ENCODE measurements at regions not wholly inside any gene's neighbourhood (a gene's known extent, or its start where the extent isn't known, plus 50 kb on each side); places are given as distances from the start of the nearest gene placed in this dataset.
"Not testable (repeated sequence)": the region's sequence is repeated elsewhere in the genome, so short reads cannot be mapped to it uniquely, and the experiment has no call there.

DNA sequence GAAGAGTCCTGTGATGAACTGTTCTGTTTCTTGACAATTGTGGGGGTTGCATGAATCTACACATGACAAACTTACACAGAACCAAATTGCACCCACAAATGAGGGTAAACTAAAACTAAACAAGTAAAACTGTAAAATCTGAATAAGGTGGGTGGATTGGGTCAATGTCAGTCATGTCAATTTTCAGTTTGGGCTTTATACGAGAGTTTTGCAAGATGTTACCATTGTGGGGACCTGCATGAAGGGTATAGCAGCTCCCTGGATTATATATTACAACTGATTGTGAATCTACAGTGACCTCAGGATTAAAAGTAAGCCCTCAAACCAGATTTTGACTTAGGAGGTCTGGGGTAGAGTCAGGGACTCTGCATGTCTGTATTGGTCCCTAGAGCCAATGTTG lies 101.5 kb upstream of the LHX5 start:
- no peak for DNase-seq

DNA sequence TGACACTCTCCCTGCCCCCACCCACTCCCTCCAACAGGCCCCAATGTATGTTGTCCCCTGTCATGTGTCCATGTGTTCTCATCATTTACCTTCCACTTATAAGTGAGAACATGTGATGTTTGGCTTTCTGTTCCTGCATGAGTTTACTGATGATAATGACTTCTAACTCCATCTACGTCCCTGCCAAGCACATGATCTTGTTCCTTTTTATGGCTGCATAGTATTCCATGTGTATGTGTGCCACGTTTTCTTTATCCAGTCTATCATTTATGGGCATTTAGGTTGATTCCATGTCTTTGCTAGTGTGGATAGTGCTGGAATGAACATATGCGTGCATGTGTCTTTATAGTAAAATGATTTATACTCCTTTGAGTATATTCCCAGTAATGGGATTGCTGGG lies 100.0 kb upstream of the LHX5 start:
- DNase-seq = no peak

DNA sequence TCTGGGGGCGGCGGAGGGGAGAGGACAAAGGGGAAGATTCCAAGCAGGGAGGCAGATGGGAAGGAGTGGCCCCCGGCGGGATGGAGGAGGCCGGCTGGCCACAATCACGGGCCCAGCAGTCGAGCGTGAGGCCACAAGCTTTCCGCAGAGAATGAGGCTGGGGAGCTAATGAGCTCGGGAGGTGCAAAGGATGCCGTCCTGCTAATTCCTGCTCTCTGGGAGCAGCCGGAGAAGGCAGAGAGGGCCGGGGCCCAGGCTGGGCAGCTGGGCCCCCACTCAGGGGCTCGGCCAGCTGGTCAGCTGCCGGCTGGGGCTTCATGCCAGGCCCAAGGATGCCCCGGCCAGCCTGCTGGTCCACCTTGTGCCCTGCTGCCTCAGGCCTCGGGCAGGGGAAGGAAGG lies 98.1 kb upstream of the LHX5 start:
- no peak for DNase-seq

GRCh38 chr12:113568021-113568420 lies 96.3 kb upstream of the LHX5 start:
- DNase-seq = no peak

DNA sequence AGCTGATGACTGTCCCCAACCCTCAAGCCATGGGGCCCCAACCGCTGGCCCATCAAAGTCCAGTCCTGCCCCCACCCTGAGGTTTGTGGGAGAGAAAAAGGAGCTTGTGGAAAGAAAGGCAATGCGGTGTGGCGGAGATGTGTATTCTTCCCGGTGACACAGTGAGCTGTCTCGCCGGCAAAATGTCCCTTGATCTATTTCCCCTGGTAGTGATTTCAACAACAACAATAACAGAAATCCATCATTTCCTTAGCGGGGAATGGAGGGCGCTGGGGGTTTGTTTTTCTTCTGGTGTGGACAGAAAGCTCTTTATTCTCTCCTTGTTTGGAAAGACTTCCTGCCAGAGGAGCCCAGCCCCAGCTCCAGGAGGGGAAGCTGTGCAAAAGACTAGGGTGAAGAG lies 93.7 kb upstream of the LHX5 start:
- DNase-seq = no peak

DNA sequence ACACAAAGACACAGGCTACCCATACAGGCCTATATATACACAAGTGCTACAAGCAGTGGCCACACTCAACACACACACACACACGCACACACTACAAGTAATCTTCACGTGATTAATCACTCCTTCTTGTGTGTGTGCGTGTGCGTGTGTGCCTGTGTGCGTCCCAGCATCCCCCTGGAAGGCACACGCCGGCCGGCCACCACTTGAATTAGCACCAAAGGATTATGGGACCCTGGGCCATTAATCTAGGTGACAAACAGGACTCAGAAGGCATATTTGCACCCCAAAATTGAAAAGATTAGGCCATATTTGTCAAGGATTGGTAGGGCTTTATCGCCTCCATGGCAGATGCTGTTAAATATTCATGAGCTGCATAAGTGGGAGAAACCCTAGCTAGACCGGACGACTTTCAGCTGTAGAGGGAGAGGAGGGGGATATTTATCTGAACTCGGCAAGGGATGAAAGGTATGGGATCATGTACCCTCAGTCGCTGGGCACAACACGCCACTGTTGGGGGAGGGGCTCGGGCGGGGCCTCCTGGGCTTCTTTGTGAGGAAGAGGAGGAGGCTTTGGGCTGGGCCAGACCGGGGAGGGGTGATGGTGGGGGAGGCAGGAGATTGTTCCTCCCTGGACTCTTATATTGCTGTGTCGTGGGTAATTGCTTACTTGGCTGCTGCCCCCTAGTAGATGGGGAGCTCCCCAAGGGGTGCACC lies 89.6 kb upstream of the LHX5 start:
- DNase-seq = no peak

DNA sequence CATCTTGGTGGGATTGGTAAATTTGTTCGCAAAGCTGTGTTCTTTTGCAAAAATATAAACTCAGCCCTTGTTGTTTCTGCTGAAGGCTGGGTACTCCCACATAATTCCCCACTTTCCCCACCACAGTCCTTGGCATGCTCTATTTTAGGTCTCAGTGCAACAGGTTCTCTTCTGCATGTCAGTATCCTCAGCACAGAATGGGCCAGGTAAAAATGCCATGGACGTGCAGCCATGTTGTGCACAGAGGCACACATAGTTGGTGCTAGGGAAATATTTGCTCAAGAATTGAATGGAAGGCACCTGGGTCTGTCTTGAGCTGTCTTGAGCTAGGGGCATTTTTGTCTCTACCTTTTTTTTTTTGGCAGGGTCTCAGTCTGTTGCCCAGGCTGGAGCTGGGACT lies 87.8 kb upstream of the LHX5 start:
- no peak for DNase-seq

GRCh38 chr12:113555226-113555625 lies 83.6 kb upstream of the LHX5 start:
- no peak for DNase-seq

- no peak for DNase-seq
Observed at GRCh38 chr12:113552760-113553159, 81.1 kb upstream of the LHX5 start.

- no peak for DNase-seq
Observed at GRCh38 chr12:113551563-113551962, 79.9 kb upstream of the LHX5 start.

DNA sequence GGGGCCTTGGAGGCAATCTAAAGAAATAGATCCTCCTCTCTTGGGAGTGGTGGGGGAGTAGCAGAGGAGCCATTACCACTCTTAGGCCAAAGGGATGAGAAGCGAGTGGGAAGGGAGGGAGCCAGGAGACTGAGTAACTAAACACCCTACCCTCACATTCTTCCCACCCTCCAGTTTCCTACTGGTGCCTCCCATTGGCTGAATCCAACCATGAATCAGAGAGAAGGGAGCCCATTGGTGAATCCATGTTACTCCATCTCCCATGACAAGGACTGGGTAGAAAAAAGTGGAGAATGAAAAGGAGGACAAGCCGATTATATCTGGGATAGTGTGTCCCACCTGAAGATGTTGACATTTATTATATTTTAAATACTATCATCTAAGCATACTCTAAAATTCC lies 76.8 kb upstream of the LHX5 start:
- no peak for DNase-seq

DNA sequence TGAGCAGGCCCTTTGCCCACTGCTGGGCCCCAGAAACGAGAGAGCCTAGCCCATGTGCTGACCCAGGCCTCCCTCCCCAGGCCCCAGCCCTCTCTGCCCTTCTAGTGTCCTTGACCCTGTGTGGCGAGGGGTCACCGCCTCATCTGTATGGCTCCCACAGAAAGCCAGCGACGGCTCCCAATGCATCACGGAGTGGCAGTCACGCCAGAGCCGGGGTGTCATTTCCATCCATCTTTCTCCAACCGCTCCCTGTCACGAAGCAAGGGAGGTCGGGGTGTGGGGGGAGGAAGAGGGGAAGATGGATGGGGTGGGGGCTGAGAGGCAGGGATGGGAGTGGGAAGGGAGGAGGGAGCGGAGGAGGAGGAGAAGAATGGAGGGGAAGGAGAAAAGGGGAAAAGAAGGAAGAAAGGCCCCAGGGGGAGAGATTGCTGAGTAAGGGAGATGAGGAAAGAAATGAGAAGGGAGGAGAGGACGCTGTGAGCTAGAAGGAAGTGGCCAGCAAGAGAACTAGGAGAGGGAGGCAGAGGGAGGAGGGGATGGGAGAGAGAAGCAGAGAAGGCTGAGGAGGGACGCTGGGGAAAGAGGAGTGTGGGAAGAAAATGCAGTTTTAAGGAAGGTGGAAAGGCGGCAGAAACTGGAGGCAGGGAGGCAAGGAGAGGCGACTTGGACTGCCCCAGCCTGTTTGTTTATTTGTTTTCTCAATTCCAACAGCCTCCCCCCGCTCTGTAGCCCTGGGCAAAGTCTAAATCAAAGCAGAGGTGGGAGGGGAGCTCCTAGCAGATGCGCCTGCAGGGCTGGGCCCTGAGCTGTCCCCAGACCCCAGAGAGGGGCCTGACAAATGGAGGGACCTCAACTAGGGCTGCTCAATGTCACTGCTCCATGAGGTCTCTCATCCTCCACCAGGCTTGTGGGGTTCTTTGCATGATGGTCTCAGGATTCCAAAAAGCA lies 75.5 kb upstream of the LHX5 start:
- no peak for DNase-seq

GRCh38 chr12:113537751-113538087 lies 66.0 kb upstream of the LHX5 start:
- DNase-seq = no peak

DNA sequence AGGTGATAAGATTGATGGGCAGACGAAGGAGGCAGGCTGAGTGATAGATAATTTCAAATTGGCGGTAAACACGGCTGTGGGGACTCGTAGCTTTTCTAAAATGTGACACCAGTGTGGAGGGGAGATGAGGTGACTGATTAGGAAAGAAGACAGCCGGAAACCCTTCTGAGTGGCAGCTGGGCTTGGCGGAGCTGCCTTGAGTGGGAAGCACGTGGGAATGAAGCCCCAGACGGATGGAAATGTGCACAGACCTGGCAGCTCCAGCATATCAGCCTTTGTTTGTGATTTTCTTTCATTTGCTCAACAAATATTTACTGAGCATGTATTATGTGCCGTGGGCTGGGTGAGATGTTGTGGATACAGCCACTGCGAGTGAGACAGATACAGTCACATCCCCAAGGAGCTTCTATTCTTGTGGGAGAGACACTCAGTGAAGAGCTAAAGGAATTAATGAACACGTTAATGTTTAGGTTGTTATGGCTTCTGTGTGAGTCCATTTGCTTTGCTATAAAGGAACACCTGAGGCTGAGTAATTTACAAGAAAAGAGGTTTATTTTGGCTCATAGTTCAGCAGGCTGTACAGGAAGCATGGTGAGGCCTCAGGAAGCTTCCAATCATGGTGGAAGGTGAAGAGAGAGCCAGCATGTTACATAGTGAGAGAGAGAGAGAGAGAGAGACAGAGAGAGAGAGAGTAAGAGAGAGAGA lies 65.5 kb upstream of the LHX5 start:
- DNase-seq = no peak

- no peak for DNase-seq
Observed at GRCh38 chr12:113535100-113535499, 63.4 kb upstream of the LHX5 start.

DNA sequence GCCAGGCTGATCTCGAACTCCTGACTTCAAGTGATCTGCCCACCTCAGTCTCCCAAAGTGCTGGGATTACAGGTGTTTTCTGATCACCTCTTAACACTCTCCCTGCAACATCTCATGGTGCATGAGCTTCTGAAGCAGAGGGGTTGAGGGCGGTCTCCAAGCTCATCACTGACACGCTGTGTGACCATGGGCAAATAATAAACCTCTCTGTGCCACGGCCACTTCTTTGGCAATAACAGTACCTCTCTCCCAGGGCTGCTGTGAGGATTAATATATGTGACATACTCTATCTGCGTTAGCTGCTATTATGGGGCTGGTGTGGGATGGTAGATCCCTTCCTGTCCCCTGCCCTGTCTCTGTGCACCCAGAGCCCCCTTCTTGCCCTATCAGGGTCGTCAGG lies 62.9 kb upstream of the LHX5 start:
- DNase-seq = no peak

DNA sequence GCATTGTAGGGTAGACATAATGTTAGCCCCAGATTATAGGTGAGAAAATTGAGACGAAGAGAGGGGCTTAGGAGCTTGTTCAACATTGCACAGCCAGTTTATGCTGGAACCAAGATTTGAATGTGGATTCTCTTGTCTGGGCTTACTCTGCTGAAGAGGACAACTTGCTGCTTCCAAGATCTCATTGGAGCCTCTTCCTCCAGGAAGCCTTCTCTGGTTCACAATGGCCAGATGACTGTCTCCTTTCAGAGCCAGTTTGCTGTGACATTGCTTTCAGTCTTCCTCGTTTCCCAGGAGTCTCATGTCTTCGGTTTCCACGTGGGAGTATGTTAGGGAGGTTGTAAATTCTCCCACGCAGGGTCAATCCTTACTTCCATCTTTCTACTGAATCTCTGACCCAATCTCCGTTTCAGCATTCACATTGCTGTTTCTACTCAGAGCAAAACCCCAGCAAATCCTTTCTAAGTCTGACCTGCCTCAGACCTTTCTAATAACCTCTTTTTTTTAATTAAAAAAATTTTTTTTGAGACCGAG lies 62.2 kb upstream of the LHX5 start:
- DNase-seq = no peak

- no peak for DNase-seq
Observed at GRCh38 chr12:113532292-113532691, 60.6 kb upstream of the LHX5 start.

GRCh38 chr12:113531073-113531472 lies 59.4 kb upstream of the LHX5 start:
- DNase-seq = not testable (repeated sequence)

- no peak for DNase-seq
Observed at GRCh38 chr12:113528606-113529293, 57.1 kb upstream of the LHX5 start.

- no peak for DNase-seq
Observed at GRCh38 chr12:113525066-113525465, 53.4 kb upstream of the LHX5 start.
